GM12891 (cell line): ENCODE measurements at regions not wholly inside any gene's neighbourhood (a gene's known extent, or its start where the extent isn't known, plus 50 kb on each side); places are given as distances from the start of the nearest gene placed in this dataset.
"Not testable (repeated sequence)": the region's sequence is repeated elsewhere in the genome, so short reads cannot be mapped to it uniquely, and the experiment has no call there.

Experiments used
- DNase-seq: peaks from one replicate; pipeline ENCODE4 v3.0.0; 2011; ENCODE audit warnings: low spot score; ENCODE audit not compliant: insufficient read length
- FAIRE-seq: peaks from 2 replicates; lab custom pipeline; 2011; peaks lifted over from hg19 to GRCh38; lab: Jason Lieb, UNC
- PAX5 ChIP-seq: IDR thresholded peaks from 2 replicates; pipeline ENCODE4 v1.6.1; 2011; ENCODE audit warnings: low read length, moderate library complexity, mild to moderate bottlenecking; ENCODE audit not compliant: insufficient read depth, severe bottlenecking
- POLR2A ChIP-seq: IDR thresholded peaks from 2 replicates; pipeline ENCODE4 v1.6.1; 2011; ENCODE audit warnings: low read depth, low read length, control low read depth
- POLR2AphosphoS5 ChIP-seq: IDR thresholded peaks from 2 replicates; pipeline ENCODE4 v1.6.1; 2011; ENCODE audit warnings: low read depth, low read length, control low read depth
- POU2F2 ChIP-seq: IDR thresholded peaks from 2 replicates; pipeline ENCODE4 v1.6.1; 2011; ENCODE audit warnings: low read depth, mild to moderate bottlenecking, control low read depth, low read length, moderate library complexity
- SPI1 ChIP-seq: IDR thresholded peaks from 2 replicates; pipeline ENCODE4 v1.6.1; 2011; ENCODE audit warnings: low read depth, low read length, control low read depth
- TAF1 ChIP-seq: IDR thresholded peaks from 2 replicates; pipeline ENCODE4 v1.6.1; 2011; ENCODE audit warnings: low read depth, low read length, control low read depth

DNA sequence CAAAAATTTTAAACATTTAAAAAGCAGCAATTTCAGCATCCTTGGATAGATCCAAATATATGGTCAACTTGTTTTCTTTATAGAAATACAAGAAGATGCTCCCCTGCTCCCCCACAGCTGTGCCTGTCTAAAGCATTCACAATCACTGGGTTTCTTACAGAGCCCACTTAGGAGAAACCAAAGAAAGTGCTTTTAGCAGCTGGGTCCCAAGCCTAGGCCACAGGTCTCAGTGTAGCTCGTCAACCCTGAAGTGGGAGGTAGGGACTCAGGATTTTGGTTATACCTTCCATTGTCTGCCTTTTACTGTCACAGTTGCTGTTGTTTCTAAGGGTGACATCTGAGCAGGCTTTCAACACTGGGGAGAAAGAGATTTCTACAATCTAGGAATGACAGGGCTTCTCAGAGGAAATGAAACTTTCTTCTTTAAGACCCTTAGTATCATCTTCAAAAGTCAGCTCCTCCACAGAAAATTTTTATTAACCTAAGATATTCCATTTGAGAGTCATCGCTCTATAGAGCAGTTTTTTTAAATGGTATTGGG is 199.3 kb upstream of the CMC1 start:
- FAIRE-seq (no peak), DNase-seq (no peak)
- TF ChIP-seq SPI1 = peak; percentile 75
- no peak for TF ChIP-seq POLR2A

DNA sequence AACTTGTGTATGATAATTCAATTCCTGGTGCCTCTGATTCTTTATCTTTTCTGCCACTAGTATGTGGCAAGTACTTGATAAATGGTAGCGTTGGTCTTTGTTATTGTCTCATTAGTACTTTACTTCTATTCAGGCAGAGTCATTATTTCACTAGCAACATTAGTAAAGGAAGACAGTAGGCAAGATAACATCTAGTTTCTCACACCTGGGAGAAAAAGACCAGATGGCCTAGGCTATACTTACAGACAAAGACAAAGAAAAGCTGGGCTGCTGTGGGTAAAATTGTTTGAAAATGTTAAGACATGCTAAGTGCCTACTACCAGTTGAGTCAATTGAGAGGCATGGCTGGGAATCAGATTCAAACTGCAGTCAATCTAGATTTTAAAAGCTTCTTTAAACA is 198.7 kb upstream of the CMC1 start:
- FAIRE-seq (no peak), DNase-seq (no peak)
- TF ChIP-seq POU2F2 (no peak), POLR2AphosphoS5 (no peak), PAX5 (no peak), TAF1 (no peak), SPI1 (no peak), POLR2A (no peak)

GRCh38 chr3:28050120-28050519 is 191.3 kb upstream of the CMC1 start:
- DNase-seq (no peak), FAIRE-seq (no peak)
- no peak for TF ChIP-seq PAX5
- TF ChIP-seq POLR2AphosphoS5 = no peak
- TF ChIP-seq POU2F2 = no peak
- no peak for TF ChIP-seq SPI1
- TF ChIP-seq TAF1 = no peak
- TF ChIP-seq POLR2A = no peak

GRCh38 chr3:28050885-28051284 is 190.5 kb upstream of the CMC1 start:
- TF ChIP-seq PAX5 (no peak), TAF1 (no peak), POLR2AphosphoS5 (no peak), POLR2A (no peak)
- DNase-seq = no peak
- no peak for FAIRE-seq

DNA sequence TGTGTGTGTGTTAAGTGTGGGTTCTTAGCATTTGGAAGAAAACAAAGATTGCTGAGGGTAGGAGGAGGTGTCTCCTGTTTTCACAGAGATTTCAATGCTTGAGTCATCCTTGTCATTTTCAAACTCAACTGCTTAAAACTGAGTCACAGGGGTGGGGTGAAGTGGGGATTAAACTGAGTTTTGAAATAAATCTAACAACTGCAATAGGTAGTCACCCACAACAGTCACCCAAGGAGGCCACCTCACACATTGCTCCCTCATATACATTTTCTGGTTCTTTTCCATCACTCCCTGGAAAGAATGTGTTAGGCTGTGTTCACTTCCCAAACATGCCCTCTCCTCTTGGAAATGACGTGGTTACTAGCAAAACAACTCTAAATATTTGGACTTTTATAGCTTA is 187.7 kb upstream of the CMC1 start:
- TF ChIP-seq SPI1 (no peak), POLR2AphosphoS5 (no peak), PAX5 (no peak), POLR2A (no peak), POU2F2 (no peak), TAF1 (no peak)
- no peak for DNase-seq
- FAIRE-seq = no peak

DNA sequence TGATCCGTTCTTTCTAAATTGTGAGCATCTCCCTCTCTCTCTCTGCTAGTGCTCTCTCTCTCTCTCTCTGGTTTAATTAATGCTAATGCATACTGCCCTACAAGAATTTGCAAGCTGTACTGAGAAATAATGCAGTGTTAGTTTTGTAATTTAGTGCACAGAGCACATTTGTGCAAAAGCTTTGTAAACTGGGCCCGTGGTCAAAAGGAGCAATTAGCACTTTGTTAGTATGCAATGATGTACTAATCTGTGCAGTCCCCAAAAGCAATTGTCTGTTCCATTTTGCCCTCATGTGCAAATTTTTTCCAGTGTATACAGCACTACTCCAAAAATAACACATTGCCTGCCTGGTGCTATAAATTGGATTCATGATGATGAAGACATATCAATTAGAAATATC is 184.6 kb upstream of the CMC1 start:
- TF ChIP-seq TAF1 (no peak), POU2F2 (no peak), SPI1 (no peak), POLR2A (no peak), POLR2AphosphoS5 (no peak), PAX5 (no peak)
- no peak for DNase-seq
- no peak for FAIRE-seq

GRCh38 chr3:28057539-28057938 is 183.9 kb upstream of the CMC1 start:
- no peak for DNase-seq
- no peak for FAIRE-seq
- TF ChIP-seq TAF1 (no peak), SPI1 (no peak), PAX5 (no peak), POLR2A (no peak), POLR2AphosphoS5 (no peak), POU2F2 (no peak)

- not testable (repeated sequence) for FAIRE-seq, DNase-seq
Measured at GRCh38 chr3:28059199-28059598, 182.2 kb upstream of the CMC1 start.

DNA sequence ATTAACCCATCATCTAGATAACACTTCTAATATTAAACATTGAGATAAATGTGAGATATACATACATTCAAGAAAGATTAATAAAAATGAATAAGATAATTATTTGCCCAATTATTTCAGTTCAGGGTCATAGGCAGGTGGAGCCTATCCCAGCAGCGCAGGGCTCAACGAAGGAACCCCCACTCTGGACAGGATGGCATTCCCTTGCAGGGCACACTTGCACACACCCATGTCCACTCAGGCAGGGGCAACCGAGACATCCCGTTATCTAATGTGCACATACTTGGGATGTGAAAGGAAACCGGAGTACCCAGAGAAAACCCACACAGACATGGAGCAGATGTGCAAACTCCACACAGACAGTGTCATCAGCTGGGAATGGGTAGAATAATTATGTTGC is 175.4 kb upstream of the CMC1 start:
- no peak for TF ChIP-seq POU2F2
- no peak for TF ChIP-seq SPI1
- no peak for TF ChIP-seq POLR2AphosphoS5
- TF ChIP-seq TAF1 = no peak
- no peak for TF ChIP-seq POLR2A
- no peak for TF ChIP-seq PAX5
- FAIRE-seq = no peak
- DNase-seq = no peak

DNA sequence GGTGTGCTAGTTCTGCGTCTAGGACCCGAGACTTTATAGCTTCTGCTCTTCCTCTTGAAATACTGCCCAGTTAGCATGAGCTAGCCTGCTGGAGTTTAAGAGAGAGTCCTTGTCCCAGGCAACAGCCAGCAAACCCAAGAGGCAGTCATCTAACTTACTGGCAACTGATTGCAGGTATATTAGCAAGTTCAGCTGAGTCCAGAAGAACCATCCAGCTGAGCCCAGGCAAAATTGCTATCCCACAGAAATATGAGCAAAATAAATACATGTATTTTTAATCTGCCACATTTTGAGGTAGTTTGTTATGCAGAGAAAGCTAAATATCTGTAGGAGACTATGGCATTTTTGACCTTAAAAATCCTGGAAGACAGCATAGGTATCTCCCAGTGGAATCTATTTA is 174.4 kb upstream of the CMC1 start:
- FAIRE-seq (no peak), DNase-seq (no peak)
- TF ChIP-seq POLR2A = no peak
- TF ChIP-seq PAX5 = no peak
- TF ChIP-seq POU2F2 = no peak
- no peak for TF ChIP-seq SPI1
- TF ChIP-seq POLR2AphosphoS5 = no peak
- no peak for TF ChIP-seq TAF1

DNA sequence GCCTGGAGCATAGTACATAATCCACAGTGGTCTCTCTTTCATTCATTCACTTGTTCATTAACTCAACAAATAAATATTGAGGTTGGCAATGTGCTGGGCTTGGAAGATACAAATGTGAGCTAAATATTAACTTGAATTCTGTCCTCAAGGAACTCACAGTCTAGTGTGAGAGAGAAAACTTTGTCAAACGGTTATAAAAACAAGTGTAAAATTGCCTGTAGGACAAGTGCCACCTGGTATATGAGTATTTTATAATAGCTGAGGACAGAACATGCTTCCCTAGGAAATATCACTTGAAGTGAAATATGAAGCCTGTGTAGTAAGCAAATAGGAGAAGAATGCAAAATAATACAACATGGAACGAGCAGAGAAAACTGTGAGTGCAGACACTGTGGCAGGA is 173.1 kb upstream of the CMC1 start:
- TF ChIP-seq PAX5 (no peak), POLR2AphosphoS5 (no peak), TAF1 (no peak), SPI1 (no peak), POU2F2 (no peak)
- no peak for DNase-seq

More for the DNA sequence above, 173.1 kb upstream of the CMC1 start:
- FAIRE-seq = no peak
